Uterus (tissue), 2 donors: ENCODE measurements at regions not wholly inside any gene's neighbourhood (a gene's known extent, or its start where the extent isn't known, plus 50 kb on each side); places are given as distances from the start of the nearest gene placed in this dataset.

Source experiments
- CTCF ChIP-seq, 4 experiments: fragments of 200-600 bp in 2 of 4; fragments of 450-650 bp in 2 of 4; sonication (generic) in 2 of 4; IDR thresholded peaks; one replicate each; pipeline ENCODE4 v1.5.1; 2016 to 2019; ENCODE audit warnings: antibody characterized with exemption in 4 of 4, mild to moderate bottlenecking in 2 of 4, moderate library complexity in 1 of 4
- POLR2A ChIP-seq, 2 donors: fragments of 450-650 bp; IDR thresholded peaks; one replicate each; pipeline ENCODE4 v1.6.1; 2016; ENCODE audit warnings: antibody characterized with exemption in 2 of 2, mild to moderate bottlenecking in 1 of 2, moderate library complexity in 1 of 2

GRCh38 chr13:50514249-50514648, 329.2 kb downstream of the DLEU7 start:
- TF ChIP-seq CTCF (IDR thresholded peaks at IDR 0.05) (no peak), POLR2A (IDR thresholded peaks at IDR 0.05) (no peak)
